NCI-H146 (cell line): ENCODE measurements at regions not wholly inside any gene's neighbourhood (a gene's known extent, or its start where the extent isn't known, plus 50 kb on each side); places are given as distances from the start of the nearest gene placed in this dataset.
A peak's percentile ranks its signal among the peaks of the same experiment; 100 is the strongest.
"Not testable (repeated sequence)": the region's sequence is repeated elsewhere in the genome, so short reads cannot be mapped to it uniquely, and the experiment has no call there.

ENCODE experiments used
- DNase-seq: peaks from one replicate; lab custom pipeline; 2025; lab: John Stamatoyannopoulos, UW

DNA sequence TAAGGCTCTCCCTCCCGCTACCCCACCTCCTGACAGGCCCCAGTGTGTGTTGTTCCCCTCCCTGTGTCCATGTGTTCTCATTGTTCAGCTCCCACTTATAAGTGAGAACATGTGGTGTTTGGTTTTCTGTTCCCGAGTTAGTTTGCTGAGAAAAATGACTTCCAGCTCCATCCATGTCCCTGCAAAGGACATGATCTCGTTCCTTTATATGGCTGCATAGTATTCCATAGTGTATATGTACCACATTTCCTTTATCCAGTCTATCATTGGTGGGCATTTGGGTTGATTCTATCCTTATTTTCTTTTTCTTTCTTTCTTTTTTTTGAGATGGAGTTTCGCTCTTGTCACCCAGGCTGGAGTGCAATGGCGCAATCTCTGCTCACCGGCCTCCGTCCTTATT lies 57.8 kb upstream of the RASSF3 start:
- DNase-seq, result not testable (repeated sequence)

DNA sequence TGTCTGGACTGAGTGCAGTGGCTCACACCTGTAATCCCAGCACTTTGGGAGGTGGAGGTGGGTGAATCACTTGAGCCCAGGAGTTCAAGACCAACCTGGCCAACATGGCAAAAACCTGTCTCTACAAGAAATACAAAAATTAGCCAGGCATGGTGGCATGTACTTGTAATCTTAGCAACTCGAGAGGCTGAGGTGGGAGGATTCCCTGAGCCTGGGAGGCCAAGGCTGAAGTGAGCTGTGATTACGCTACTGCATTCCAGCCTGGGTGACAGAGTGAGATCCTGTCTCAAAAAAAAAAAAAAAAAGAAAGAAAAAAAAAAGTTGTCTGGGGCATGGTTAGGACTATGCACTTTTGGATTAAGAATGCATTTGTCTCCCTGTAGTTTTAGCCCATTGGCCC lies 56.6 kb upstream of the RASSF3 start:
- DNase-seq, result not testable (repeated sequence)

DNA sequence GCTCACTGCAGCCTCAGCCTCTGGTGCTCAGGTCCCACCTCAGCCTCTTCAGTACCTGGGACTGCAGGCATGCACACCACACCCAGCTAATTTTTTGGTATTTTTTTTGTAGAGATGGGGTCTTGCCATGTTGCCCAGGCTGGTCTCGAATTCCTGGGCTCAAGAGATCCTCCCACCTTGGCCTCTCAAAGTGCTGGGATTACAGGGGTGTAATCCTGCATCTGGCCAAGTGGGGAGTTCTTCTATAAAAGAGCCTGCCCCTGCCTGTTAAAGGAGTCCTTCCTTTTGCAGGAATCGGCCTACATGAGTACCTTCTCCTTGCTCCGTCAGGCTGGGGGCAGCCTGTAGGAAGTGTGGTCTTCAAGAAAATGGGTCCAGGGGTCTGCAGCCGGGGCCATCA lies 54.1 kb upstream of the RASSF3 start:
- no peak for DNase-seq

DNA sequence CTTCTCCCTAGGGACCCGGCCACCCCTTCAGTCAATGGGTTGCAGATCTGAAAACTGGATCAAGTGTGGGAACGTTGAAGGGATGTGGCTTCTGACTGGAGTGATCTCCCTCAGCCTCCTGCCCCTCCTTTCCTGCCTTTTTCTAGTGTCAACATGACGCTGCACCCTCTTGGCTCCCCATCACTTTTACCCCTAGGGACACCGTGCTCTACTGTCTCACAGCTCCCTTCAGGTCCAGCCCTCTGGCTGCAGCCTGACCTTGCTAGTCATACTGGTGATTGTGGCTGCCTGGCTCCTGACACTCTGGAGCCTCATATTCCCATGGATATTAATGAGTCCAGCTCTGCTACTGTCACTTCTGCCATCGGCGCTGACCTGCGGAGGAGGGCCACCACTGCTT lies 51.5 kb upstream of the RASSF3 start:
- no peak for DNase-seq

DNA sequence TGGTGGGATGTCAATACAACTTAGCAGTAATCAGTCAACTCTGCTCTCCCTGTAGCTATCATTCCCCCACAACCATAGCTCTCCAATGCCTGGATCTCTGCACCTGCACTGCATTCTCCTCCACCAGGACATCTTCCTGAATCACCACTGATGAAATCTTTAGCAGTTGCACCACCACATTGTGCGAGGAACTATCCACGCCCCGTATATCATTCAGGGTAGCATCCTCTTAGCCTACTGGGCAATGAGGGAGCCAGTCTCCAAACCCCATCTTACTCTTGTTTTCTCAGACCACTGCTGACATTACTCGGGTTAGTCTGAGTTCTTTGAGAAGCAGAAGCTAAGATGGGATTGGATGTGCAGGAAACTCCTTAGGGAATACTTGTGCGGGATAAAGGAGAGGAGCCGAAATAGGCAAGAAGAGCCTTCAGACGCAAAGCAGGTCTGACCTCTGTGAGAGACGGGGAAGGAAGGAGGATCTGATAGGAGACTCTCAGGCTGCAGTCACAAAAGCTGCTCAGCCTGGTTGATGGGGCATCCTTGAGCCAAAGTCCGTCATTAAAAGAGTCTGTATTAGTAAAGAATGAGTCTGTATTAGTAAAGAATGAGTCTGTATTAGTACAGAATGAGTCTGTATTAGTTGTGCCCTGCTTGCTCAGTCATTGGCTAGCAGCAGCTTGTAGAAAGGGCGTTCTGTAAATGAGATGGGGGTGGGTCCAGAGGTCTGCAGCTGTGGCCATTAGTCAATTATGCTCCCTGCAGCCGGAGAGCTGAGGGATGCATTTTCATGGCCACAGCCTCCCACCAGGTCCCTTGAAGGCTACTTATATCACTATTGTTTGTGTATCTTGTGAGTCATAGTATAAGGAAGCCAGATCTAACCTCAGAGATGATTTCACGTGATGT lies 49.6 kb upstream of the RASSF3 start:
- DNase-seq, result peak; percentile 32
